ENCODE measurements at regions not wholly inside any gene's neighbourhood (a gene's known extent, or its start where the extent isn't known, plus 50 kb on each side); places are given as distances from the start of the nearest gene placed in this dataset.
"Not testable (repeated sequence)": the region's sequence is repeated elsewhere in the genome, so short reads cannot be mapped to it uniquely, and the experiment has no call there.

DNA sequence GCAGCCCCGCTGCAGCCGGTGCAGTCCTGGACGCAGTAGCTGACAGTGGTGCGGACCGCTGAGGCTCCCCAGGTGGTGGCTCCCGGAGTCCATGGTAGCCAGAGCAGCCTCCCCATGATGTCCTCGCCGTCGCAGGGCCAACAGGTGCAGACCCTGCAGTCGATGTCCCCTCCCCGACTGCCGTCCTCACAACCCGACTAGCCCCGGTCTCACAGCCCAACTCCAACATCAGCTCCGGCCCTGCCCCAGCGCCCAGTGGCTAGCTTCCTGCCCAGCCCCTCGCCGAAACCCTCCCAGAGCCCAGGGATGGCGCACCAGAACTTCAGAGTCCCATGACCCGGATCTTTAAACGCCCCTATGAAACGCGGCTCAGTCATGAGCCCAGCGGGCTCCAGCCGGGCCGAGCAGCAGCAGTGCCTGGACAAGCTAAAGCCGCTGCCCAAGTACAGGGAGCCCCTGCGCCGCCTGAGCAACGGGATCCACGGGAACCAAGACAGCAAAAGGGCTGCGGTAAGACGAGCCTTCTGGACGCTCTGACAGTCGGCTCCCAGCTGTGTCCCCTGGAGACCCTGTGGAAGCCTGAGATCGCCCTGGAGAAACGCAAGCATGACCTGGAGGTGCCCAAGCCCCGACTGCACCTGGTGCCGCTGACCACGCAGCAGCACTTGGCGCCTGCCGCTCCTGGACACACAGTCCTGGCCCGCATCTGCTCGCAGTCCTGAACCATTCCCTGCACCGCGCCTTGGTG lies 53.8 kb upstream of the TUBA3E start:
- DNase-seq (ENCODE audit: low read depth) = no peak

DNA sequence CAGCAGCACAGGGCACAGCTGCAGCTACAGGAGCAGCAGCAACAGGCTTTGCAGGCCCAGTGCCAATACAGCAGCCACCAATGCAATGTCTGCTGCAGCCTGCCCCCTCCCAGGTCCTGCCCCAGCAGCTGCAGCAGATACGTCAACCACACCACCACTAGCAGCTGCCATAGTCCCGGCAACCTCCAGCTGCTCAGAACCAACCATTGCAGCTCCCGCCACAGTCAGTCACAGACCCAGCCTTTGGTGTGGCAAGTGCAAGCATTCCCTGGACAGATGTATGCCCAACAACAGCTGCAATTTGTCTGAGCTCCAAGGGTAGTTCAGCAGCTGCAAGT lies 53.3 kb upstream of the TUBA3E start:
- peak; percentile 83 for DNase-seq (ENCODE audit: low read depth)

DNA sequence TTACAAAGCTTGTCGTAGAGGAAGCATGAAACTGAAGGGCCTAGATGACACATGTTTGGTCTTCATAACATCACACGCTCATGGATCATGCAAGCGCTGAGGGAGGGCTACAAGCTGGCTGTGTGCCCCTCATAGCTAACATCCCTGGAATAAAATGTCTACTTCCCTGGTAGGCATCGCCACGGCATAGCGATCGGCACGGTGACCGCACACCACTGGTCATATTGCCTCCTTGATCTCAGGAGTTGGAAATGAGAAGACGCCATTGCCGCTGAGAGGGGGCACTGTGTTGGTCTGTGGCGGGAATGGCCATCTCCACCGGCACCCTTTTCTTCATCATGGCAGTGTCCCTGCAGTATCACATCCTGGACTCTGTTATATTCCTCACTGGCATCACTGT lies 50.1 kb upstream of the TUBA3E start:
- not testable (repeated sequence) for DNase-seq (ENCODE audit: low read depth)
